Kidney epithelial cell (primary cell): ENCODE measurements at regions not wholly inside any gene's neighbourhood (a gene's known extent, or its start where the extent isn't known, plus 50 kb on each side); places are given as distances from the start of the nearest gene placed in this dataset.

ENCODE experiments used
- DNase-seq: peaks from one replicate; pipeline ENCODE4 v3.0.0-alpha.2; 2010; ENCODE audit warnings: low read depth
- H3K27me3 ChIP-seq: 2 replicates; pipeline ENCODE4 v1.6.0; 2011; ENCODE audit warnings: low read length; ENCODE audit not compliant: control insufficient read depth, insufficient read depth
- H3K36me3 ChIP-seq: 2 replicates; pipeline ENCODE4 v1.5.1; 2011; ENCODE audit warnings: low read length; ENCODE audit not compliant: control insufficient read depth, insufficient read depth
- H3K4me3 ChIP-seq: 2 replicates; pipeline ENCODE4 v1.5.1; 2011; ENCODE audit warnings: low read depth, mild to moderate bottlenecking, control low read depth, low read length
- TF ChIP-seq, protein P1 (sequence below): IDR thresholded peaks from 2 replicates; pipeline ENCODE4 v1.5.1; 2011; ENCODE audit warnings: mild to moderate bottlenecking, moderate library complexity, low read length, control low read depth, inconsistent platforms; ENCODE audit not compliant: insufficient read depth, poor library complexity, severe bottlenecking

GRCh38 chr1:187469836-187470235 is 641.1 kb downstream of the PLA2G4A start:
- H3K27me3 ChIP-seq = no peaks in the 10 kb centered on the region

DNA sequence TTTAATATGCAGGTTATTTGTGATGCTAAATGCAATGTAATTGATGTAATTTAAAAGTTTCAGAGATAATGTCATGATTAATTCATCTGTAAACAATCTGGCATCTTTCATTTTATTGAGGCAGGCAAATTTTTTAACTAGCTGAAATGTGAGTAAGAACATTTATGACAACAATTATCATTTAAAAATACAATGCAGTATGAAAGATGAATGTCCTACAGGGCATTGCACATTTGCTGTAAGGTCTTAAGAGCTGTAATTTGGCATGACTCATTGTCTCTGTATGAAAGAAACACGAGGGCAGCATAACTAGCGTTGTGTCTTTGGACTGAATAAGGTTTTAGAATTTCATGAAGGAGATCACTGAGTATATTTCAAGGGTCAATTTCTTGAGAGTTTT is 642.8 kb downstream of the PLA2G4A start:
- no peak for DNase-seq
- H3K27me3 ChIP-seq = no peaks in the 10 kb centered on the region
- no peak overlapping the region for H3K4me3 ChIP-seq
- H3K36me3 ChIP-seq = no peaks in the 10 kb centered on the region
- TF ChIP-seq, protein P1, sequence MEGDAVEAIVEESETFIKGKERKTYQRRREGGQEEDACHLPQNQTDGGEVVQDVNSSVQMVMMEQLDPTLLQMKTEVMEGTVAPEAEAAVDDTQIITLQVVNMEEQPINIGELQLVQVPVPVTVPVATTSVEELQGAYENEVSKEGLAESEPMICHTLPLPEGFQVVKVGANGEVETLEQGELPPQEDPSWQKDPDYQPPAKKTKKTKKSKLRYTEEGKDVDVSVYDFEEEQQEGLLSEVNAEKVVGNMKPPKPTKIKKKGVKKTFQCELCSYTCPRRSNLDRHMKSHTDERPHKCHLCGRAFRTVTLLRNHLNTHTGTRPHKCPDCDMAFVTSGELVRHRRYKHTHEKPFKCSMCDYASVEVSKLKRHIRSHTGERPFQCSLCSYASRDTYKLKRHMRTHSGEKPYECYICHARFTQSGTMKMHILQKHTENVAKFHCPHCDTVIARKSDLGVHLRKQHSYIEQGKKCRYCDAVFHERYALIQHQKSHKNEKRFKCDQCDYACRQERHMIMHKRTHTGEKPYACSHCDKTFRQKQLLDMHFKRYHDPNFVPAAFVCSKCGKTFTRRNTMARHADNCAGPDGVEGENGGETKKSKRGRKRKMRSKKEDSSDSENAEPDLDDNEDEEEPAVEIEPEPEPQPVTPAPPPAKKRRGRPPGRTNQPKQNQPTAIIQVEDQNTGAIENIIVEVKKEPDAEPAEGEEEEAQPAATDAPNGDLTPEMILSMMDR = no peak

More at GRCh38 chr1:187469836-187470235, 641.1 kb downstream of the PLA2G4A start:
- TF ChIP-seq, protein P1 = no peak
- Histone ChIP-seq H3K36me3 (no peaks in the 10 kb centered on the region), H3K4me3 (no peak overlapping the region)
- DNase-seq = no peak

GRCh38 chr1:187474336-187474735 is 645.6 kb downstream of the PLA2G4A start:
- Histone ChIP-seq H3K27me3 (no peaks in the 10 kb centered on the region), H3K36me3 (no peaks in the 10 kb centered on the region), H3K4me3 (no peak overlapping the region)
- TF ChIP-seq, protein P1 = no peak
- peak; percentile 16 for DNase-seq

GRCh38 chr1:187476671-187477070 is 647.9 kb downstream of the PLA2G4A start:
- no peaks in the 10 kb centered on the region for H3K36me3 ChIP-seq
- no peak overlapping the region for H3K4me3 ChIP-seq
- TF ChIP-seq, protein P1 = peak; percentile 14
- no peaks in the 10 kb centered on the region for H3K27me3 ChIP-seq
- no peak for DNase-seq

DNA sequence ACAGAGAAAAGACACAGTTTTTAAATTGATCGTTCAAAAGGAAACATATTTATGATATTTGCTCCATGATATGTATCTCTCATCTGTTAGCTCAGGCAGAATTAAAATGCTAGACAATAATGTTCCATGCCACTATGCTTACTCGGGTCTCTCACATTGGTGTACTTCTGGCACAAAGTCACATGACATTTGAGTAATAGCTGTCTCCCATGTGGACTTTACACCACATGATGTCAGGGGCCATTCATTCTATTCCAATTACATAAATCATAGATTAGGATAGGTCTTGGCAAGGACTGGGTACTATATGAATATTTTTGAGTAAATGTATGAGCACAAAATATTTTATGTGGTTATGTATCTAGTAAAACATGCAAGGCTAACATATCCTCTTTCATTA is 648.4 kb downstream of the PLA2G4A start:
- Histone ChIP-seq H3K27me3 (no peaks in the 10 kb centered on the region), H3K4me3 (no peak overlapping the region), H3K36me3 (no peaks in the 10 kb centered on the region)
- TF ChIP-seq, protein P1 = no peak
- DNase-seq = no peak

DNA sequence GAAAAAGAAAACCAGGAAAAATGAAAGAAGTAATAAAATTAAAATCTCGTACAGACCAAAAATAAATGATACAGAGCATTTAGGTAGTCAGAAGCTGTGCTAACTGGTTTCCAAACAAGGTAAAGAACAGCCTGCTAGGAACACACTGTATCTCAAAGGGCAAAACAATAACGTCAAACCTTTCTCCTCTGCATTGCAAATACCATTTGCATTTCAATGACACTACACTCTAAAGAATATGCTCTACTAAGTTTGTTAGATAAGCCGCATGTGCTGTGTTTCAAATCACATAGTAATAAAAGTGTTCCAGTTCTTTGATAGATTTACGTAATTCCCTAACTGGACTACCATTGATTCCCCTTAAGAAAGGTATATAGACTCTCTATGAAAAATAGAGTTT is 648.8 kb downstream of the PLA2G4A start:
- Histone ChIP-seq H3K27me3 (no peaks in the 10 kb centered on the region), H3K4me3 (no peak overlapping the region), H3K36me3 (no peaks in the 10 kb centered on the region)
- TF ChIP-seq, protein P1 = no peak
- no peak for DNase-seq
